ENCODE measurements at regions not wholly inside any gene's neighbourhood (a gene's known extent, or its start where the extent isn't known, plus 50 kb on each side); places are given as distances from the start of the nearest gene placed in this dataset.
"Not testable (repeated sequence)": the region's sequence is repeated elsewhere in the genome, so short reads cannot be mapped to it uniquely, and the experiment has no call there.

DNA sequence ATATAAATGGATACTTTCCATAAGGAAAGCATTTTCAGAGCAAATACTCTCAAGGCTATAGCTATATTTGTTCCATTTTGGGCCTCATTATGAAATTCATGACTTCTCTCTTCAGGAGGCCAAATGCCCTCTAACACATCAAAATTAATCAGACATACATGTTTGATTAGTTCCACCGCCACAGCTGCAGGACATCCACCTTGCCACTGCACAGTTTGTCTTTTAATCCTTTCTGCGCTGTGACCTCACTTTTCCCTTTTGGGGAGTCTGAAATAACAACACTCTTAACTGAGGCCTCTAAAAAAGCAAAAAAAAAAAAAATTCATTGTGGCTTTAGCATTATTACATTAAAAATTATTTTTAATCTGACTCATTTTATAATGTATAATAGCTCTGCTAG, 279.1 kb upstream of the CDH12 start:
- no peak for DNase-seq (ENCODE audit: extremely low read depth, low read depth)
- TF ChIP-seq, protein P1, sequence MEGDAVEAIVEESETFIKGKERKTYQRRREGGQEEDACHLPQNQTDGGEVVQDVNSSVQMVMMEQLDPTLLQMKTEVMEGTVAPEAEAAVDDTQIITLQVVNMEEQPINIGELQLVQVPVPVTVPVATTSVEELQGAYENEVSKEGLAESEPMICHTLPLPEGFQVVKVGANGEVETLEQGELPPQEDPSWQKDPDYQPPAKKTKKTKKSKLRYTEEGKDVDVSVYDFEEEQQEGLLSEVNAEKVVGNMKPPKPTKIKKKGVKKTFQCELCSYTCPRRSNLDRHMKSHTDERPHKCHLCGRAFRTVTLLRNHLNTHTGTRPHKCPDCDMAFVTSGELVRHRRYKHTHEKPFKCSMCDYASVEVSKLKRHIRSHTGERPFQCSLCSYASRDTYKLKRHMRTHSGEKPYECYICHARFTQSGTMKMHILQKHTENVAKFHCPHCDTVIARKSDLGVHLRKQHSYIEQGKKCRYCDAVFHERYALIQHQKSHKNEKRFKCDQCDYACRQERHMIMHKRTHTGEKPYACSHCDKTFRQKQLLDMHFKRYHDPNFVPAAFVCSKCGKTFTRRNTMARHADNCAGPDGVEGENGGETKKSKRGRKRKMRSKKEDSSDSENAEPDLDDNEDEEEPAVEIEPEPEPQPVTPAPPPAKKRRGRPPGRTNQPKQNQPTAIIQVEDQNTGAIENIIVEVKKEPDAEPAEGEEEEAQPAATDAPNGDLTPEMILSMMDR (IDR thresholded peaks at IDR 0.05; ENCODE audit: low read depth, low read length) = no peak

DNA sequence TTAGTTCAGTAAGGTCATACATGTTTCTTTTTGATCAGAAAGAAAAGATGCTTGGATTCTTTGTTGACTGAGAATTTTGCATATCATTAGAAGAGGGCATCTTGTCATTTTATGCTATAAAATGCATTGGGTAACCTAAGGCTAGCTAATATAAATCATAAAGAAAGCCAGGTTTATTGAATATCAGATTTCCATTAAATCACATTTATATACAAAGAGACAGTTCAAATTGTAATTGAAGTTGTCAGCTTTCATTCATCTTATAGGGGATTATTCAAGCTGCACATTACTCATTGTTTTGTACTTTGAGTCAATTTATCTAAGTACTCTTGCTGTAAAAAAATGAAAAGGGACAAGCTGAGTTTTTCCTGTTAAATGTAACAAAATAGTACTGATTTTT, 259.1 kb upstream of the CDH12 start:
- TF ChIP-seq, protein P1 (IDR thresholded peaks at IDR 0.05; ENCODE audit: low read depth, low read length) = no peak
- DNase-seq (ENCODE audit: extremely low read depth, low read depth) = no peak

DNA sequence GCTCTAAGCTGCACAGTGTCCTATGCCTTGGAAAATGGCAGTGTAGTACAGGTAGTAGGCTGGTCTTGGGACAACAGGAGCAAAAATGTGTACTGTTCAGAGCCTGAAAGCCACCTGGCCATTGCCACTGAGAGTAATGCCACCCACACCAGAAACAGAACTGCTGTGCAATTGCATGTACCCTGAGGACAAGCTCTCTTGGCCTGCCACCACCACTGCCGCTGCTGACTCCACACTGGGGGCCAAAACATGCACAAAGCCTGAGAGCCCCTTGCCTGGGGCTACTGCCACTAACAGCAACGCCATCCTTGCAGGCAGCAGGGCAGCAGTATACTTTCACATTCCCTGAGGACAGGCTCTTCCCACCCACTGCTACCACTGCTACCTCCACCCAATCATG, 251.9 kb upstream of the CDH12 start:
- no peak for DNase-seq (ENCODE audit: extremely low read depth, low read depth)
- TF ChIP-seq, protein P1 (IDR thresholded peaks at IDR 0.05; ENCODE audit: low read depth, low read length) = no peak

DNA sequence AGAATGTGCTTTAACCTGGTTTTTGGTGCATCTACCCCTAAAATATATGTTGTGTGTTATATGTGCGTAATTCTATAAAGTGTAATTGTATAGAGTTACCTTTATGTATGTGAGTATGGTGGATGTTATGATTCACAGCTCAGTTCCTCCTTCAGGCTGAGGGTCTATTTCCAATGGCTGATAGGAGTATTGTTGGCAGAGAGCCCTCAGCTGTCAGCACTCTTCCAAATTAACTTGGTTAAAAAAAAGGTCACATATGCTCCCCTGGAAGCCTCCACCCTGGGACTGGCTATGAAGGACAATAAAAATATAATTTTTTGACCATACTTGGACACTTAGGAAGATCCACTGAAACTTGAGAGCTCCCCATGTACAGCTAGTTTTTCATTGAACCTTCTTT, 250.4 kb upstream of the CDH12 start:
- TF ChIP-seq, protein P1 (IDR thresholded peaks at IDR 0.05; ENCODE audit: low read depth, low read length) = no peak
- DNase-seq (ENCODE audit: extremely low read depth, low read depth) = no peak

DNA sequence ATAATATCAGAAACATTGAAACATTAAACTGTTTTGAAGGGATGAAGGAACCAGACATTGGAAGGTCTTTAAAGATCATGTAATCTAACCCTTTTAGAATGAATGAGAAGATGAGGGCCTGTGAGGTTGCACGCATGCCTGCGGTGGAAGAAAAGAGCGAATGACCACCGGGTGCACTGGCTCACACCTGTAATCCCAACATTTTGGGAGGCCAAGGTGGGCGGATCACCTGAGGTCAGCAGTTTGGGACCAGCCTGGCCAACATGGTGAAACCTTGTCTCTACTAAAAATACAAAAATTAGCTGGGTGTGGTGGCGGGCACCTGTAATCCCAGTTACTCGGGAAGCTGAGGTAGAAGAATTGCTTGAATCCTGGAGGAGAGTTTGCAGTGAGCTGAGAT, 242.3 kb upstream of the CDH12 start:
- DNase-seq (ENCODE audit: extremely low read depth, low read depth) = not testable (repeated sequence)

DNA sequence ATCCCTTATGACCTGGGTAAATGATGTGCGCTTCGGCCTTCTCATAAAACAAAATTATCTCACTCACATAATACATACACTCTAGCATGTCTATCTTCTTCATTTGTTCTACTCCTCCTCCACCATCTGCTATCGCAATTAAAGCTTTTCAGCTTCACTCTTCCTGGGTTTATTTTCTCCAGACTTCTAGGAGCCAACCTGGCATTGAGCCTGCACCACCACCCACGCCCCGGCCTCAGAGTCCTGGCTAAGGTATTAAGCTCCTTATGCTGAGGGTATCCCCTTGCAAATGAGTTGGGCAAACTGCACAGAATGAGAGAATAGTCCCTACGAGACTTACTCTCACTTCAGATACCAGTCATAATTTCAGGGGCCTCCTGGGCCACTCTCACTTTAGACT, 236.1 kb upstream of the CDH12 start:
- no peak for DNase-seq (ENCODE audit: extremely low read depth, low read depth)
- TF ChIP-seq, protein P1 (IDR thresholded peaks at IDR 0.05; ENCODE audit: low read depth, low read length) = no peak

DNA sequence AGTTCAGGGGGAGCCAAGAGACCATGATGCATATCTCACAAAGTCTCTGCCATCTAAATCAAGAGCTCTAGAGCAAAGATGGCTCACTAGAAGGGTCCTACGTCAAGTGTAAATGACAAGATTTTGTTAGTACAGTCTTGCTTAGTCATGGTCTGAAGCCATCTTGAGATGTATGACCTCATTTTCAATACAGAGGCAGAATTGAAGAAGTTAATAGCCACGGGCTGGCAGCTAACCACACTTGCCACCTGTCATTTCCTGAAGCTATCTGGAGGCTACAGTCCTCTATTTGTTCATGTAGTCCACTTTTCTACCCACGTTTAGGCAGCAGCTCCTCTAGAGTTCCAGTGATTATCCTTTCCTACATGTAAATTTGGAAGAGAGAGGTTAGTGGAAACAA, 231.7 kb upstream of the CDH12 start:
- no peak for DNase-seq (ENCODE audit: extremely low read depth, low read depth)
- TF ChIP-seq, protein P1 (IDR thresholded peaks at IDR 0.05; ENCODE audit: low read depth, low read length) = no peak

DNA sequence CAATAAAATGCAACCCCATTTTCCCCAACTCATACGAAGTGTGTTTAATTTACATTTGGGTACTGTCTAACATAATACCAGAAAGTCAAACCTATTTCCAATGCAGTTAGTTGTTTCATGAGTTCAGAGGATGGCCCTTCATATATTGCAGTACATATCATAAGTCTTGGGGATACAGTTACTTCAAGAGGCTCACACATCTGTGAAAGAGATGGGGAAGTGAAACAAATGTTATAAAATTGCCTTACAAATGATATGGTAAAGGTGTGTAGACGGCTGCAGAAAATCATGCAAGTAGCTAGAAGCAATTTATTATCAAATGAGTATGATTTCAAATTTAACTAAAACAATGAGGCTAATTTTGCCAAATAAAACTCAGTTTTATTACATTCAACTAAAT, 219.0 kb upstream of the CDH12 start:
- no peak for DNase-seq (ENCODE audit: extremely low read depth, low read depth)
- TF ChIP-seq, protein P1 (IDR thresholded peaks at IDR 0.05; ENCODE audit: low read depth, low read length) = no peak
